Duodenal mucosa (tissue), 2 donors: ENCODE measurements at regions not wholly inside any gene's neighbourhood (a gene's known extent, or its start where the extent isn't known, plus 50 kb on each side); places are given as distances from the start of the nearest gene placed in this dataset.

Source experiments
- H3K27ac ChIP-seq: one replicate; pipeline ENCODE4 v1.7.0; 2013; ENCODE audit warnings: low read depth, low read length
- H3K27me3 ChIP-seq, 2 donors: one replicate each; pipeline ENCODE4 v1.7.0; 2013; ENCODE audit warnings: low read length in 2 of 2, control low read depth in 1 of 2; ENCODE audit not compliant: insufficient read depth in 2 of 2, control insufficient read depth in 1 of 2
- H3K36me3 ChIP-seq, 2 donors: one replicate each; pipeline ENCODE4 v1.7.0; 2013; ENCODE audit warnings: low read length in 2 of 2, control low read depth in 1 of 2; ENCODE audit not compliant: insufficient read depth in 2 of 2, control insufficient read depth in 1 of 2
- H3K4me1 ChIP-seq, 2 donors: one replicate each; pipeline ENCODE4 v1.7.0; 2013; ENCODE audit warnings: low read length in 2 of 2, control low read depth in 1 of 2; ENCODE audit not compliant: insufficient read depth in 2 of 2, control insufficient read depth in 1 of 2
- H3K4me3 ChIP-seq, 2 donors: one replicate each; pipeline ENCODE4 v1.7.0; 2013; ENCODE audit warnings: low read length in 2 of 2, low read depth in 1 of 2
- H3K9ac ChIP-seq, 2 donors: one replicate each; pipeline ENCODE4 v1.7.0; 2013; ENCODE audit warnings: low read length in 2 of 2, low read depth in 1 of 2
- H3K9me3 ChIP-seq, 2 donors: one replicate each; pipeline ENCODE4 v1.7.0; 2013; ENCODE audit warnings: low read length in 2 of 2, control low read depth in 1 of 2; ENCODE audit not compliant: control insufficient read depth in 1 of 2

- Histone ChIP-seq H3K4me1 (peaks cover 6 to 10% of the 10 kb centered on the region in 2 donors), H3K27ac (no peak overlapping the region), H3K4me3 (no peak overlapping the region), H3K9ac (no peak overlapping the region), H3K36me3 (no peaks in the 10 kb centered on the region), H3K27me3 (no peaks in the 10 kb centered on the region), H3K9me3 (no peaks in the 10 kb centered on the region)
Observed at GRCh38 chr10:60575105-60575504, 185.4 kb upstream of the ANK3 start.

DNA sequence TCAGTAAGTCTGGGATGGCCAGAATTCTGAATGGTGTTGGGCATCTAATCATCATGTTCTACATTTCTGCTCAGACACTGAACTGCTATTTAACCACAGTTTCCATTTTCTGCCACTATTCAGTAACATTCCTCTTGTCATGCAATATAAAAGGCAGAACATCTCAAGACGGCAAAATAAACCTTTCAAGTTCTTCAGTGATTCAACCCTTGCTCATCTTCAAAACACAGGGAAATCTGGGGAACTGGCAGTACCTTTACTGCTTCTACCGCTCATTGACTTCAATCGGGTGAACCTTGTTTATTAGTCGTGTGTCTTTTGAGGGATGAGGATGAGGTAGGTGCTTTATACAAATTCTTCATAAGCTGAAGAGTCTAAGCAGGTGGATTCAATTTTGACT, 184.7 kb upstream of the ANK3 start:
- Histone ChIP-seq H3K27ac (no peak overlapping the region), H3K9ac (no peak overlapping the region)

DNA sequence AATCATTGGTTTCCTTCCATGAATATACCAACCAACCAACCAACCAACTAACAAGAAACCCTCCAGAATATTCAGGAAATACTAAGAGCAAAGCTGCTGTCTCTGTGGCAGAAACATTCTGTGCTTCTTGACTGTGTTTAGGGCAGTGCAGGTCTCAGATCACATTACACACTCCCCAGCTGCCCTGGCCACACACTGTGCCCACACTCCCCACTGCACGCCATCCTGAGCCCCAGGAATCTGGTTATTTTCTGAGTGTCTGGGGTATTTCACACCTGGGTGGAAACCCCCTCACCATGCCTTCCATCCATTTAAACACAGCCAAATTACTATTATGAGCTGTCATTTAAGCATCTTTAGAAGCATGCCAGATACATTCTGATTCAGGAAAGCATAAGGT, 183.7 kb upstream of the ANK3 start:
- H3K4me1 ChIP-seq, result peaks cover 6 to 10% of the 10 kb centered on the region in 2 donors
- H3K9ac ChIP-seq, result no peak overlapping the region
- no peaks in the 10 kb centered on the region for H3K36me3 ChIP-seq
- no peak overlapping the region for H3K4me3 ChIP-seq
- H3K27me3 ChIP-seq, result no peaks in the 10 kb centered on the region
- no peak overlapping the region for H3K27ac ChIP-seq
- no peaks in the 10 kb centered on the region for H3K9me3 ChIP-seq

More for the DNA sequence above, 184.7 kb upstream of the ANK3 start:
- Histone ChIP-seq H3K36me3 (no peaks in the 10 kb centered on the region), H3K27me3 (no peaks in the 10 kb centered on the region), H3K4me3 (no peak overlapping the region), H3K4me1 (peaks cover 6 to 10% of the 10 kb centered on the region in 2 donors), H3K9me3 (no peaks in the 10 kb centered on the region)

DNA sequence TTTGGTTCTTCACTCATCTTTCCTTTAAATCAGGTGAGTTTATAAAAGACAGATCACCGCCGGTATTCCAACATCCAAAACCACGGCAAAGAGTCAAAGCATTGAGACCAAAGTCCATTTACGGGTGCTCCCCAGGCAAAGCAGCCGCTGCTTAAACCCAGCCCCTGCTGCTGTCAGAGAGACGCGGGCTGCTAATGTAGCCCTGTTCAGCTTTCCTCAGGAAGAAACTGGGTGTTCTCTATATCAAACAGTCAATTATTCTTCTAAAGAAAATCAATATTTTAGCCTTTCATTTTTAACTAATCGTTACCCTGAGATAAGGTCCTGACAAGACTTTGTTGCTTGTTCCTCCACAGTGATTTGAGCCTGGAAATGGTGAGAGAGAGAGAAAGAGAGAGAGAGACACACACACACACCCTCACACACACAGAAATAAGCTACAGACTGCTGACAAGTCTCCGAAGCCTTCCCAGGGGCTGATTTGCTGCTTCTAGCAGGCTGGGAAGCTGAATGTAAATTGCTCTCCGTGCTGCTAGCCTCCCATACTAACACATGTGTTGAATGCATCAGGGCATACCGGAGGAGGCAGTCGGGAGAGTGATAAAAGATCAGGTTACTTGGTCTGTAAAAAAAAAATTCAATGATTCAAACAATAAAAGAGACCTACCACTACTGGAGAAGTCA, 183.0 kb upstream of the ANK3 start:
- no peaks in the 10 kb centered on the region for H3K36me3 ChIP-seq
- H3K27me3 ChIP-seq, result no peaks in the 10 kb centered on the region
- H3K9ac ChIP-seq, result peak overlapping the region in 1 of 2 donors; percentile 27
- H3K4me3 ChIP-seq, result peak overlapping the region; percentile 56
- H3K27ac ChIP-seq, result no peak overlapping the region
- H3K4me1 ChIP-seq, result peaks cover 6 to 10% of the 10 kb centered on the region in 2 donors
- H3K9me3 ChIP-seq, result no peaks in the 10 kb centered on the region

GRCh38 chr10:60570896-60571295, 181.2 kb upstream of the ANK3 start:
- no peak overlapping the region for H3K9ac ChIP-seq
- H3K4me1 ChIP-seq, result peaks cover 6 to 10% of the 10 kb centered on the region in 2 donors
- H3K9me3 ChIP-seq, result peaks cover 0 to 3% of the 10 kb centered on the region in 2 donors
- no peaks in the 10 kb centered on the region for H3K36me3 ChIP-seq
- H3K27me3 ChIP-seq, result no peaks in the 10 kb centered on the region
- H3K4me3 ChIP-seq, result no peak overlapping the region
- H3K27ac ChIP-seq, result no peak overlapping the region

DNA sequence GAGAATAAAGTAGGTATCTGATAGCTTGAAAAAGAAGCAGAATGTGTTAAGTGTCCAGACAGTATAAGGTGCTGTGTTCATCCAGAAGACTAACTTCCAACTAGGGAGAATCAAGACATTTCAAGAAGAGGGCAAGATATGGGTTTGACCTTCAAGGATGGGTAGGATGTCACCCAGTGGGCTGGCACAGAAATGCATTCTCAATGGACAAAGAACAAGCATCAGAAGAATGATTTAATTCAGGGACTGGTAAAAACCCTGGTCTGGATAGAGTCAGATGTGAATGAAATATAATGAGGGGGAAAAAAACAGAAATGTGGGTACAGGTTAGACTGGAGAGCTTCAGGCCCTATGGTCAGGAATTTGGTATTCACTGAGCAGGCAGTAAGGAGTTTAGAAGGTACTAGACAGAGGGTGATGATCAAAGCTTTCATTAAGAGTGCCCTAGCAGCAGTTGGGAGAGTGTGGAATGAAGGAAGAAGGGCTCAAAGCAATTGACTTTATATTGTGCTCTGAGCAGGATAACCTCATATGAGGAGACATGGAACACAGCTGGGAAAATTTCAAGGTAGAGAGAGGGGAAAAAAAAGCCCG, 180.7 kb upstream of the ANK3 start:
- peaks cover 0 to 3% of the 10 kb centered on the region in 2 donors for H3K9me3 ChIP-seq
- no peak overlapping the region for H3K9ac ChIP-seq
- H3K4me1 ChIP-seq, result peaks cover 6 to 10% of the 10 kb centered on the region in 2 donors
- no peaks in the 10 kb centered on the region for H3K36me3 ChIP-seq
- no peak overlapping the region for H3K27ac ChIP-seq
- no peaks in the 10 kb centered on the region for H3K27me3 ChIP-seq
- no peak overlapping the region for H3K4me3 ChIP-seq

DNA sequence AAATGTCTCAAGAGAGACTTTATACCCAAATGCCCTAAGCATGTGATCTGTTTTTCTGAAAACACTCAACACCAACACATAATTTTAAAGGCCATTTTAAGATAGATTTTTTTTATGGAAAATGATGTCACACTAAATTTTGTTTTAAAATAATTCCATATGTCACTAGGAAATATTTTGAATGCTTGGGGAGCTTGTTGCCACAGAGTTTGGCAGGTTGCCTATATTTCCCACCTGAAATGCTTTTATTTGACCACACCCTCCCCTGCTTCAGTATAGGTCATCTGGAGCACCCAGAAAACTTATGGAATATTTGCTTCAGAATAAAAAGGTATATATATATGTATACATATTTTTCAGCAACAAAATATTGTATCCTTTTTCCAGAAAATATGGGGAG, 180.0 kb upstream of the ANK3 start:
- H3K9me3 ChIP-seq, result peaks cover 0 to 3% of the 10 kb centered on the region in 2 donors
- H3K27ac ChIP-seq, result no peak overlapping the region
- H3K4me3 ChIP-seq, result no peak overlapping the region
- H3K36me3 ChIP-seq, result no peaks in the 10 kb centered on the region
- peaks cover 6 to 10% of the 10 kb centered on the region in 2 donors for H3K4me1 ChIP-seq
- no peak overlapping the region for H3K9ac ChIP-seq
- H3K27me3 ChIP-seq, result no peaks in the 10 kb centered on the region

DNA sequence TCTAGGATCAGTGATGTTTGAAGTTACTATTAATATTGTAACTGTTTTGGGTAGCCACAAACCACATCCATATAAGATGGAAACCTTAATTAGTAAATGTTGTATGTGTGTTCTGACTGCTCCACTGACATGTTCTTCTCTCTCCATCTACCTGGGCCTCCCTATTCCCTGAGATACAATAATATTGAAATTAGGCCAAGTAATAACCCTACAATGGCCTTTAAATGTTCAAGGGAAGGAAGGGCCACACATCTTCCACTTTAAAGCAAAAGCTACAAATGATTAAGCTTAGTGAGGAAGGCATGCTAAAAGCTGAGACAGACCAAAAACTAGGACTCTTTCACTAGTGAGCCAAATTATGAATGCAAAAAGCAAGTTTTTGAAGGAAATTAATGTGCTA, 176.4 kb upstream of the ANK3 start:
- Histone ChIP-seq H3K27ac (no peak overlapping the region), H3K4me3 (no peak overlapping the region), H3K9me3 (peaks cover 0 to 3% of the 10 kb centered on the region in 2 donors), H3K27me3 (no peaks in the 10 kb centered on the region), H3K36me3 (no peaks in the 10 kb centered on the region), H3K9ac (no peak overlapping the region), H3K4me1 (peaks cover 0 to 2% of the 10 kb centered on the region in 2 donors)

DNA sequence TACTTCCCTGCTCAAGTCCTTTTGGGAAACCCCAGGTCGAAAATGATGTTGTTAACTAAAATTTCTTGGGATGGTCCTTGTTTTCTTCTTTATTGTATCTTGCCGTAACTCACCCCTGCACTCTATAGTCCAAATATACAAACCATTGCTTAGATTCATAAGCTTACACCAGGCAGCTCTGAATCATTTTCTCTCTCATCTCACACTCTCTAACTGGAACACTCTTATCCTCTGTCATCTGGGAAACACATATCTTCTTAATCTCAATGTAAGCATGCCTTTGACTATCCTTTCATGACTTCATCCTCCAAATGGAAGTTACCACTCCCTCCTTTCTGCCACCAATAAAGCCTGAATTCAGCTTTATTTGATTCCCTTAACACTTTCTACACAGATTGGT, 175.8 kb upstream of the ANK3 start:
- H3K27me3 ChIP-seq, result no peaks in the 10 kb centered on the region
- peaks cover 0 to 3% of the 10 kb centered on the region in 2 donors for H3K9me3 ChIP-seq
- H3K4me3 ChIP-seq, result no peak overlapping the region
- peaks cover 0 to 5% of the 10 kb centered on the region in 2 donors for H3K4me1 ChIP-seq
- H3K9ac ChIP-seq, result no peak overlapping the region
- no peak overlapping the region for H3K27ac ChIP-seq
- no peaks in the 10 kb centered on the region for H3K36me3 ChIP-seq

- Histone ChIP-seq H3K4me3 (no peak overlapping the region), H3K27ac (no peak overlapping the region), H3K36me3 (no peaks in the 10 kb centered on the region), H3K9ac (no peak overlapping the region), H3K4me1 (peaks cover 0 to 5% of the 10 kb centered on the region in 2 donors), H3K9me3 (peaks cover 0 to 3% of the 10 kb centered on the region in 2 donors), H3K27me3 (no peaks in the 10 kb centered on the region)
Observed at GRCh38 chr10:60564475-60564874, 174.8 kb upstream of the ANK3 start.
